NT2/D1 (cell line): ENCODE measurements at regions not wholly inside any gene's neighbourhood (a gene's known extent, or its start where the extent isn't known, plus 50 kb on each side); places are given as distances from the start of the nearest gene placed in this dataset.

Source experiments
- DNase-seq: peaks from one replicate; pipeline ENCODE4 v3.0.0-alpha.2; 2011; ENCODE audit warnings: low read depth, low spot score
- H3K27me3 ChIP-seq: 2 replicates; pipeline ENCODE4 v1.6.0; 2011; ENCODE audit warnings: mild to moderate bottlenecking; ENCODE audit not compliant: insufficient read length, insufficient read depth
- H3K36me3 ChIP-seq: 2 replicates; pipeline ENCODE4 v1.6.1; 2011; ENCODE audit warnings: mild to moderate bottlenecking, low read length, mixed read lengths; ENCODE audit not compliant: insufficient read depth, insufficient read length
- H3K4me1 ChIP-seq: 2 replicates; pipeline ENCODE4 v1.5.1; 2011; ENCODE audit not compliant: insufficient read depth, insufficient read length
- H3K4me3 ChIP-seq: 2 replicates; pipeline ENCODE4 v1.5.1; 2011; ENCODE audit warnings: low read depth; ENCODE audit not compliant: insufficient read length
- H3K9ac ChIP-seq: 2 replicates; pipeline ENCODE4 v1.6.0; 2011; ENCODE audit warnings: low read depth; ENCODE audit not compliant: insufficient read length
- H3K9me3 ChIP-seq: 2 replicates; pipeline ENCODE4 v1.5.1; 2011; ENCODE audit warnings: mild to moderate bottlenecking, low read length; ENCODE audit not compliant: insufficient read depth
- SUZ12 ChIP-seq: IDR thresholded peaks from 2 replicates; pipeline ENCODE4 v1.6.1; 2011; ENCODE audit not compliant: insufficient read length, insufficient read depth; ENCODE audit errors: extremely low read depth
- YY1 ChIP-seq: IDR thresholded peaks from 2 replicates; pipeline ENCODE4 v1.6.1; 2011; ENCODE audit not compliant: insufficient read length, insufficient read depth
- ZNF274 ChIP-seq: IDR thresholded peaks from 2 replicates; pipeline ENCODE4 v1.6.1; 2011; ENCODE audit warnings: mild to moderate bottlenecking, low read depth, low read length

DNA sequence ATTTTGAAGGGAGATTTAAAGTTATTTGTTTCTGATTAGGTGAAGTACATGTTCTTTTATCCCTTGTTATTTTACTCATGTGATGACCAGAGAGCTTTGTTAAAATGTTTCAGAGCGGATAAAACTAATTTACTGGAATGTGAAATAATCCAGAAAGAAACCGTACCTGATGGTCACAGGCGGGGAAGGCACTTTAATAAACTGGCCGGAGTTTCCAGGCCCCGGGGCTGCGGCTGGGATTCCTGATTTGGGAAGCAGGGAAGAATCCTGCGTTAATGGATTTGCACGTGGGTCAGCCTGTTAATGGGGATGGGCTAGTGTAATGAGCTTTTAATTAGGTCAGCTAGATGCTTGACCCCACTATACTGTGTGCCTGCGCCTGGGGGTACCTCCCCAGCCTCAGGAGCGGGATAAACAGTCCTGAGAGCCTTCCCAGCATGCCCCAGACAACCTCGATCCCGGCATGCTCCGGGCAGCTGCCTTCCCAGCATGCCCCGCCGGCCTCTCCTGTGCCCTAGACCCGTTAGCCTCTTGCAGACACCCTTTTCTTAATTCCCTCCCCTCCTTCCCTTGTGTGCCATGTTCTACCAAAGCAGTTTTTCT is 208.6 kb upstream of the CDKN3 start:
- Histone ChIP-seq H3K27me3 (no peaks in the 10 kb centered on the region), H3K4me3 (no peak overlapping the region), H3K36me3 (no peaks in the 10 kb centered on the region), H3K9me3 (no peaks in the 10 kb centered on the region), H3K4me1 (no peaks in the 10 kb centered on the region), H3K9ac (no peak overlapping the region)
- no peak for DNase-seq
- TF ChIP-seq ZNF274 (no peak), SUZ12 (no peak), YY1 (no peak)

- H3K4me1 ChIP-seq = no peaks in the 10 kb centered on the region
- no peak overlapping the region for H3K9ac ChIP-seq
These were observed 207.5 kb upstream of the CDKN3 start for GRCh38 chr14:54189333-54189732.

GRCh38 chr14:54189748-54190354 is 207.0 kb upstream of the CDKN3 start:
- Histone ChIP-seq H3K9ac (no peak overlapping the region), H3K4me1 (no peaks in the 10 kb centered on the region), H3K4me3 (no peak overlapping the region), H3K27me3 (no peaks in the 10 kb centered on the region), H3K36me3 (no peaks in the 10 kb centered on the region), H3K9me3 (no peaks in the 10 kb centered on the region)
- DNase-seq = no peak
- TF ChIP-seq SUZ12 = no peak
- no peak for TF ChIP-seq YY1
- no peak for TF ChIP-seq ZNF274

More at GRCh38 chr14:54189333-54189732, 207.5 kb upstream of the CDKN3 start:
- TF ChIP-seq SUZ12 = no peak
- no peaks in the 10 kb centered on the region for H3K27me3 ChIP-seq
- H3K36me3 ChIP-seq = no peaks in the 10 kb centered on the region
- no peaks in the 10 kb centered on the region for H3K9me3 ChIP-seq
- DNase-seq = no peak
- H3K4me3 ChIP-seq = no peak overlapping the region

DNA sequence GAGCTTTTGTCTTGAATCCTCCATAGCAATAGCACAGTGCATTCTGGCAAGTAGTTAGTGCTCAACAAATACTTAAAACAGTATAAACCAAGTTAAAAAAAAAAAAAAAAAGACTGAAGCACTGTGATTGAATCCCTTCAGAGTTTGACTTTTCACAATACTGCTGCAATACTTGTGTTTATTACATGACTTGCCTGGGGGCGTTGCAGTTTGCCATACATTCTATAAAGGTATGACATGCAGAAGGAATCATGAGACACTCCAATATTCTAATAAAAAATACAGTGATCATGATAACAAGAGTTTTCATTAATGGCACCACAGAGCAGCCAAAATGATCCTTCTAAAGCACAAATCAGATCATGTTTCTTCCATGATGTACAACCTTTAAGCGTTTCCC is 205.0 kb upstream of the CDKN3 start:
- Histone ChIP-seq H3K36me3 (no peaks in the 10 kb centered on the region), H3K9me3 (no peaks in the 10 kb centered on the region), H3K9ac (no peak overlapping the region), H3K27me3 (no peaks in the 10 kb centered on the region), H3K4me1 (no peaks in the 10 kb centered on the region), H3K4me3 (no peak overlapping the region)
- no peak for DNase-seq
- TF ChIP-seq YY1 (no peak), SUZ12 (no peak), ZNF274 (no peak)

GRCh38 chr14:54192610-54193009 is 204.2 kb upstream of the CDKN3 start:
- Histone ChIP-seq H3K36me3 (no peaks in the 10 kb centered on the region), H3K27me3 (no peaks in the 10 kb centered on the region), H3K4me3 (no peak overlapping the region), H3K9me3 (no peaks in the 10 kb centered on the region), H3K9ac (no peak overlapping the region), H3K4me1 (no peaks in the 10 kb centered on the region)
- no peak for DNase-seq
- TF ChIP-seq ZNF274 (no peak), YY1 (no peak), SUZ12 (no peak)

DNA sequence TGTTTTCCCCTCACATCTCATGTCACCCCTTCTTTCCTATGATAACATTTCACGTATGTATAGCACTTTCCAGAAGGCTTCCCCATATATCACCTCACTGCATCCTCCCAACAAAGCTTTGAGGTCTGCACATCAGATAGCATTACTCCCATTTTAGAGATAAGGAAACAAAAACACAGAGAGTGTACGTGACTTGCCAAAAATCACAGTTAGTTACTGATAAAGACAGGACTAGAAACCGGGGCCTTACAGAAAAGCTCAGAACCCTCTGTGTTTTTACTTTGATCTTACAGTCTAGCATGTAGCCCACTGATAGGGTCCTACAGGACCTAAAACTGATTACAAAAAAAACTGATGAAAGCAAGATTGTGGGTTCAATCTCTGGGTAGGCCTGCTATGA is 202.9 kb upstream of the CDKN3 start:
- DNase-seq = no peak
- TF ChIP-seq SUZ12 (no peak), ZNF274 (no peak), YY1 (no peak)
- no peaks in the 10 kb centered on the region for H3K4me1 ChIP-seq
- no peaks in the 10 kb centered on the region for H3K27me3 ChIP-seq
- H3K4me3 ChIP-seq = no peak overlapping the region
- H3K9ac ChIP-seq = no peak overlapping the region
- no peaks in the 10 kb centered on the region for H3K36me3 ChIP-seq
- 0 out of 2 replicates have a peak, but pooled peaks cover 2% of the 10 kb centered on the region for H3K9me3 ChIP-seq

GRCh38 chr14:54194501-54194900 is 202.3 kb upstream of the CDKN3 start:
- no peak overlapping the region for H3K4me3 ChIP-seq
- H3K9me3 ChIP-seq = 0 out of 2 replicates have a peak, but pooled peaks cover 8% of the 10 kb centered on the region
- no peaks in the 10 kb centered on the region for H3K4me1 ChIP-seq
- no peak for DNase-seq
- TF ChIP-seq ZNF274 (no peak), SUZ12 (no peak), YY1 (no peak)
- H3K36me3 ChIP-seq = no peaks in the 10 kb centered on the region
- no peaks in the 10 kb centered on the region for H3K27me3 ChIP-seq
- H3K9ac ChIP-seq = no peak overlapping the region
